GM21526 (cell line): ENCODE measurements at regions not wholly inside any gene's neighbourhood (a gene's known extent, or its start where the extent isn't known, plus 50 kb on each side); places are given as distances from the start of the nearest gene placed in this dataset.

Source experiments
- ATAC-seq: cut with Tn5 transposase; IDR thresholded peaks from one replicate; pipeline ENCODE4 v1.9.1; 2021; ENCODE audit warnings: moderate library complexity; ENCODE audit not compliant: unreplicated experiment, low FRiP score

GRCh38 chr11:106208760-106209159, 131.3 kb downstream of the AASDHPPT start:
- no peak for ATAC-seq

GRCh38 chr11:106212081-106212480, 134.6 kb downstream of the AASDHPPT start:
- no peak for ATAC-seq

- ATAC-seq = no peak
These were observed 138.8 kb downstream of the AASDHPPT start for GRCh38 chr11:106216281-106216680.

GRCh38 chr11:106217456-106217855, 140.0 kb downstream of the AASDHPPT start:
- no peak for ATAC-seq

GRCh38 chr11:106218106-106218505, 140.6 kb downstream of the AASDHPPT start:
- ATAC-seq = no peak

GRCh38 chr11:106222626-106223025, 145.2 kb downstream of the AASDHPPT start:
- no peak for ATAC-seq

- no peak for ATAC-seq
These were observed 146.7 kb downstream of the AASDHPPT start for GRCh38 chr11:106224172-106224571.

GRCh38 chr11:106228996-106229395, 151.5 kb downstream of the AASDHPPT start:
- no peak for ATAC-seq

GRCh38 chr11:106231591-106231990, 154.1 kb downstream of the AASDHPPT start:
- ATAC-seq = no peak

- ATAC-seq = no peak
These were observed 155.7 kb downstream of the AASDHPPT start for GRCh38 chr11:106233191-106233590.

- peak; percentile 60 for ATAC-seq
These were observed 157.3 kb downstream of the AASDHPPT start for GRCh38 chr11:106234794-106235193.

- ATAC-seq = no peak
These were observed 158.8 kb downstream of the AASDHPPT start for GRCh38 chr11:106236295-106236694.

- no peak for ATAC-seq
These were observed 161.4 kb downstream of the AASDHPPT start for GRCh38 chr11:106238704-106239360.

- ATAC-seq = no peak
These were observed 164.3 kb downstream of the AASDHPPT start for GRCh38 chr11:106241601-106242257.

- ATAC-seq = no peak
These were observed 165.4 kb downstream of the AASDHPPT start for GRCh38 chr11:106242718-106243415.

GRCh38 chr11:106246495-106246894, 169.0 kb downstream of the AASDHPPT start:
- no peak for ATAC-seq

- no peak for ATAC-seq
These were observed 172.3 kb downstream of the AASDHPPT start for GRCh38 chr11:106249617-106250239.

- ATAC-seq = no peak
These were observed 185.4 kb downstream of the AASDHPPT start for GRCh38 chr11:106262852-106263251.

- no peak for ATAC-seq
These were observed 186.1 kb downstream of the AASDHPPT start for GRCh38 chr11:106263527-106263926.

GRCh38 chr11:106271086-106271485, 193.6 kb downstream of the AASDHPPT start:
- no peak for ATAC-seq

- no peak for ATAC-seq
These were observed 194.2 kb downstream of the AASDHPPT start for GRCh38 chr11:106271686-106272085.
